HG02938 (cell line): ENCODE measurements at regions not wholly inside any gene's neighbourhood (a gene's known extent, or its start where the extent isn't known, plus 50 kb on each side); places are given as distances from the start of the nearest gene placed in this dataset.

Experiments
- ATAC-seq: cut with Tn5 transposase; IDR thresholded peaks from one replicate; pipeline ENCODE4 v1.9.1; 2021; ENCODE audit warnings: mild to moderate bottlenecking, moderate library complexity; ENCODE audit not compliant: unreplicated experiment

DNA sequence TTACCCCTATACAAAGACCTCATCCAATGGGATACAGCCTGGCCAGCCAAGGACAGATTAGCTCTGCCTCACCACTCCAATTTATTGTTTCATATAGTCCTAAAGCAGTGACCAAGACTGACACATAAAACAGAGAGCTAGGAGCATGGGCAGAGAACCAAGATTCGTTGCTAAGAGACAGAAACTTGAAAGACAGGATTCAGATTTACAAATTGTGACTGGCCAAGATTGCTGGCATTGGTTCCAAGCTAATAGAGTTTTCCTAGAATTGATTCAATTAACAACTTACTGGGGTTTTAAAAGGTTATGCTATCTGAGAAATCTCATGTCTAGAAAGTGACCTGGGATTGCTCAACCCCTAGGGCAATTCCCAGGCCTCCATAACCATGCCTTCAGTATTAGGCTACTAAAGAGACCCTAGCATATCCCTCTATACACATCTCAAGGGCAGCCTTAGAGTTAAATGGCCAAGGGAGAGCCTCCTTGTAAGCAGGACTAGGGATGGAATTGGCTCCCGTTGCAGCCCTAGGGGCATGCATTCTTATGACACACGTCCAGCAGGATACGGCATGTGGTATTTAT, 75.6 kb downstream of the ICOS start:
- ATAC-seq = no peak

DNA sequence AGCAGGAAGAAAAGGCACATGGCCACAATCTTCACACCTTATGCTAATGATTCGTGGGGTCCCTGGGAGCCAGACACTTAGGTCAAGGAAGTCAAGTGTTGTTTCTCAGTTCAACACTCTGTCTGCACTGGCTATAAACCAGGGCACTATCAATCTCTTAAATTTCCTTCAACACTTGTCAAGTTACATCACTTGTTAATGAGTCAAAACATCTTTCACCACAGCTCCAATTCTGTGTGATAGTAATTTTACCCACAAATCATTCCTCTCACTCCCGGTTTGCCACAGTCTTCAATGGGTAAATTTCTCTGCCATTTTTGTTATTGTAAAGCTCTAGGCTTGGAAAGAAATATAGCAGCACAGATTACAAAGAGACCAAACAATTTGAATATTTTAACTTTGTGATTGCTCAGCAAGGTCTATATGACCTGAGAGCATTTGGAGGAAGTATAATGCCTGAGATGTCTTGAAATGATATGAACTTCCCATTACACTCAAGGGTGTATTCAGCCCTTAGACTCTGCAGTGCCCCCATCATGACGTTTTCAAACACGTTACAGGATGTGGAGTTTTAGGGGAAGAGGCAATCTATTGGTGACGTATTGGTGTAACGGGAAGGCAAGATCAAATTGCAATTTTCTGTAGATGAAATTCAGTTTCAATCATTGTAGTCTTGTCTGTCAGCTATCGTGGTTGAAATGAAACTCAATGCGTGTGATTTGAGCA, 78.7 kb downstream of the ICOS start:
- ATAC-seq = no peak

DNA sequence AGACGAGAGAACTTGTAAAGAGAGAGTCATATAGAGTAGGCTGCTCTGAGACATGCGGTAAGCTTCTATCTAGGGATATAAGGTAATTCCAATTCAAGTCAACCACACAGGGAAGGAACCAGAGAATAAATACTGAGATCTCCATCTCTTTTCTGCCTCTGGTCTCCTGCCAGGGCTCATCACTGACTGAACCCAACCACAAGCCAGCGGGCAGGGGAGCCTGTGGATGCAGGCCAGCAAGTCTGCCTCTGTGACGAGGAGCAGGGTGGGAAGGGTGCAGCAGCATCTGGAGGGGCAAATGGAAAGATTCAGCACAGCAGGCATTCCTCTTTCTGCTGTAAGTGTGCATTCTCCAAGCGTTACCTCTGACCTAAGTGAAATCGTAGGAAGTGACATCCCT, 82.2 kb downstream of the ICOS start:
- no peak for ATAC-seq

- peak; percentile 53 for ATAC-seq
Observed at GRCh38 chr2:204019572-204020501, 83.3 kb downstream of the ICOS start.

GRCh38 chr2:204021290-204022081, 84.9 kb downstream of the ICOS start:
- ATAC-seq = no peak

GRCh38 chr2:204022550-204022949, 86.0 kb downstream of the ICOS start:
- no peak for ATAC-seq

DNA sequence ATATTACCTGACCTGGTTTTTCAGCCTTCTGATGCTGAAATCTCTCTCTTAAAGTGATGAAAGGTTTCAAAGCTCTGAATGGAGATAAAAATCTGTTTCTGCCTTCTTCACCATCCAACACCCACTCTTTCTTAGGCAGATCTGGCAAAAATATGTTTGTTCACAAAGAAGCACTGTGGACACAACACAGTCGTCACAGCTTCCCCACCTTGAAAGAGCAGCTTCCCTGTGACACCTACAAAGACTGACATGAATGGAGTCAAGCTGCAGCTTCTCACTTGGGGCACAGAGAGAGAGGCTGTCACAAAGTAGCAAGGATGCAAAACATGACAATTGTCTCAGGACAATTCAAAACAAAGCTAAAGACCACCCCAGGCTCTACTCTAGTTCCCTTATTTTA, 86.5 kb downstream of the ICOS start:
- no peak for ATAC-seq

DNA sequence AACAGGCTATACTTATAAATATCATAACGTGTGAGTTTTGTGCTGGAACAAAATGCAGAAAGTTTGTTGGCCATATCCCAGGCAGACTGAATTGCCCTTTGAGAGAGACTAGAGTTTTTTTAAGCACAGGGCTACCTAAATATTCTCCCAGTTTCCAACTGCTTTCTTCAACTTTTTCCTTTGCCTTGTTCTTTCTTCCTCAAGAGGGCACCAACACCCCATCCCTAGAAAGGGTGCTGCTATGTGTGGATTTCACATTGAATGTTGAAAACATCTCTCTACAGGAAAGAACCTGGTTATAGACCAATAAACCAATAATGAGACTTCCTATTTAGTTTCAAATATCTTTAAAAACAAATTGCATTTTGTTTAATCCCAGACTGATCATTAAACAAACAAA, 87.9 kb downstream of the ICOS start:
- no peak for ATAC-seq

GRCh38 chr2:204024906-204025475, 88.4 kb downstream of the ICOS start:
- no peak for ATAC-seq

- ATAC-seq = no peak
Observed at GRCh38 chr2:204026294-204026693, 89.7 kb downstream of the ICOS start.

DNA sequence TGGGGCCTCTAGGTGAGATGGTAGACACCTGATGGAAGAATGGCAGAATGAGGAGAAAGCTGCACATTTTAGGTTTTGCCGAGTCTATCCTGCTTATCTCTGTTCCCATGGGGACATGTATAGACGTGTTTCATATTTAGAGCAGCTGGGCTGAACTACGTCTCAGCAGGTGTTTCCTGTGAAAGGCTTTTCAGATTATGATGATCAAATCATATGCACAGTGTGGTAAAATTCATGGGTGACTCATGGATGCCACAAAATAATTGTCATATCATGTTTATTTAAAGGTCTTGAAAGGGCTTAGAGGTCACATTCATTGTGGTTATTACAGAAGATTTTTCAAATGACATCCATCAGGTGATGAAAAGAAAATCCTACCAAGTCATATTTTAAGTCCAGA, 90.5 kb downstream of the ICOS start:
- ATAC-seq = peak; percentile 98

- ATAC-seq = no peak
Observed at GRCh38 chr2:204030322-204030721, 93.8 kb downstream of the ICOS start.

DNA sequence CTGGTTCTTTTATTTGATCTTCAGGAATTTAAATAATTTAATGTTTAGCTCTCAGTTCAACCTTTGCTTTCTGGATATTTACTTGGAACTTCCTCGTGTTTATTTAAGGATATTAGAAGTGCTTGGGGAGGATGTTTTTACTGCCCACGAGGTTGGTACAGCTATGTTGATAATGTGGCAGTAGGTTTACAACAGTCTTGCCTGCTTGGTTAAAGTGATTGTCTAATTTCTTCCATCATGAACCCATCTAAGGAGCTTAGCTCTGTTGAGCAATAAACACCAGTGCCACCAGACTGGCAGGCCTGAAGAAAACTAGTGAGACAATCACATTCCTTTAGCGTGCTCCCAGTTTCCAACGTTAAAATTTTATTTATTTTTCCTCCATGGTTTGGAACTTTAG, 94.5 kb downstream of the ICOS start:
- no peak for ATAC-seq

DNA sequence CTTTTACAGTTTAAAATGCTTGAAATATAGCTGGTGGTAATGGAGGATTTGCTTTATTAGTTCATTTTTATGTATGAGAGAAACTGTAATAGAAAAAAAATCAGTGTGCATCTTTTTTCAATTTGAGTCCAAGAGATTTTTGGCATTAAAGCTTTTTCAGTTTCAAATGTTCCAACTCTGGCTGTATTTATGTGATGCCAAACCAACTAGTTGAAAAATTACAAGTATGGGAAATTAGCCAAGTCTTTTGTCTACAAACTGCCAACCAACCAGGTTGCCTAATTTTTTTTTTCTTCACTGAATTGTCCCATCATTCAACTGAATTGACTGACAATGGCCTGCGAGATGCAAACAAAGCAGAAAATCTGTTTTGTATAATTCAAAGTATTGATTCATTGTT, 95.7 kb downstream of the ICOS start:
- ATAC-seq = no peak

- no peak for ATAC-seq
Observed at GRCh38 chr2:204033611-204034495, 97.3 kb downstream of the ICOS start.

- no peak for ATAC-seq
Observed at GRCh38 chr2:204036706-204037105, 100.1 kb downstream of the ICOS start.

DNA sequence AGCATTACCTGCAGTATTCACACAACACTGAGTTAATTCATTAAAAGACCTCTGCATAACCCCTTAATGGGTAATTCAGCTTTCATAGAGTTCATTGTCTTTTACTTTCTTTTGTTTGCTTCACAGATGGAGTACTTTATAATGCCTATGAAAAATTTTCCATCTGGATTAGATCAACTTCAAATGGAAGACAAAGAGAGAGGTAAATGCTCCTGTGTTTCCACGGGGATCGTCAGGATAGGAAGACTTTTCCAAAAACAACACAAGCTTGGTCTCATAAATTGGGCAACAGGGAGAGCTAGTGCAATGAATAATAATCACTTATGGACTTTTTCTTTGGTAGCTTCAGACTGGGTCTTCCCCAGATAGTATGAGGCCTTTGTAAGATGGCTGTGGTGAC, 100.7 kb downstream of the ICOS start:
- no peak for ATAC-seq

GRCh38 chr2:204039298-204039838, 102.8 kb downstream of the ICOS start:
- no peak for ATAC-seq

DNA sequence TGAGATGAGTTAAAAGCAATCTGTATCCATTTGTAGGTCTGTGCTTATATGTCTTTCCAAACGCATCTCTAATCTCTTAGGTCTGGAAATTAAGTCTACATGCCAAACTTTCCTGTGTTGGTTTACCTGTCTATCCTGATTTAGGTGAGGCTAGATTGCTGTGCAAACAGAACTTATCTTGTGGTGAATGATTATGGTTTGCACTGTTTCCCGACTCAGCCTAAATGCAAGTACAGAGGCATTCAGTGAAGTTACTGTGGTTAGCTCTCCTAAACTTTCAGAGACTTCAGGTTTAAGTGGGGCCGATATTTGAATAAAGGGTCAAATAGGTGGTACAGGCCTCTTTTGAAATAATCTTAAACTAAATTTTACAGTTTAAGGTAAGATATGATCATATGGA, 103.5 kb downstream of the ICOS start:
- no peak for ATAC-seq
